MG63 (cell line): ENCODE measurements at regions not wholly inside any gene's neighbourhood (a gene's known extent, or its start where the extent isn't known, plus 50 kb on each side); places are given as distances from the start of the nearest gene placed in this dataset.
"Not testable (repeated sequence)": the region's sequence is repeated elsewhere in the genome, so short reads cannot be mapped to it uniquely, and the experiment has no call there.

Experiments used
- DNase-seq: peaks from one replicate; pipeline ENCODE4 v3.0.0-alpha.2; 2020
- H3K27me3 ChIP-seq: fragments of 250-450 bp; sonication (Bioruptor Pico); 2 replicates; pipeline ENCODE4 v1.5.1; 2020; ENCODE audit warnings: mild to moderate bottlenecking, moderate library complexity
- H3K36me3 ChIP-seq: fragments of 250-450 bp; sonication (Bioruptor Pico); 2 replicates; pipeline ENCODE4 v1.5.1; 2020; ENCODE audit warnings: mild to moderate bottlenecking, moderate library complexity
- H3K4me3 ChIP-seq: fragments of 250-450 bp; sonication (Bioruptor Pico); 2 replicates; pipeline ENCODE4 v1.5.1; 2020; ENCODE audit warnings: mild to moderate bottlenecking, moderate library complexity
- H3K9me3 ChIP-seq: fragments of 250-450 bp; sonication (Bioruptor Pico); 2 replicates; pipeline ENCODE4 v1.5.1; 2020; ENCODE audit warnings: mild to moderate bottlenecking, moderate library complexity

DNA sequence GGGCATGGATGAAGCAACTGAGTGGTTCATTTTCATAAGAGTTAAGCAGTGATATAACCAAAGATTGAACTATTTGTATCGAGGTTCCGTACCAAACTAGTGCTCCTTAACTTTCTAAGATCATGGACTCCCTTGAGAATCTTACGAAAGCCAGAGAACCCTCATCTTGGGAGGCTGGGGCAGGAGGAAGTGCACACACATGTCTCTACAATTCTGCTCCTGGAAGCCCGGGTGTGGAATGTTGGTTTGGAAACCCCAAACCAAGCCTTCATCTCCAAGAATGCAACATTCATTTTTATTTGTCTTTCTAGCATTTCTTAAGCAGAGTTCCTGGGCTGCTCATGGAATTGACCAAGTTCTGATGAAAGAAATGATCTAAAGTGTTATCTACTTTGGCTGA is 215.0 kb upstream of the PRNP start:
- Histone ChIP-seq H3K36me3 (no peaks in the 10 kb centered on the region), H3K9me3 (no peaks in the 10 kb centered on the region), H3K4me3 (no peak overlapping the region), H3K27me3 (no peaks in the 10 kb centered on the region)
- DNase-seq = no peak

DNA sequence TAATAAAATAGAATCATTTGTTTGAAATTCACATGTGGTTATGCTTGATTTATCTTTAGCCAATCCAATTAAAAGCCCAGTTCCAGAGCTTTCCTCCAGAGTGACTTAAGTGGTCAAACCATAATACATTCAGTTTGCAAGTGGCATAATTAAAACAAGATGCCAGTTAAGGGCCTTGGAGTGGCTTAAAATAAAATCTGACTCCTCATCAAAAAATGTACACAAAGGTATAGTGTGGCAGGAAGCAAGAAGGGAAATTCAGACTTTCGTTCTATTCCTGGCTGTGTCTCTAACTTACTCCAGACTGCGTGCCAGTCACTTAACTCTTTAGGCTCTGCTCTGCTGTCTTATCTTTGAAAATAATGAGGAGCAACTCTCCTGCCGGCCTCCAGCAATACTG is 215.9 kb upstream of the PRNP start:
- DNase-seq = peak; percentile 12
- Histone ChIP-seq H3K36me3 (no peaks in the 10 kb centered on the region), H3K9me3 (no peaks in the 10 kb centered on the region), H3K27me3 (no peaks in the 10 kb centered on the region), H3K4me3 (no peak overlapping the region)

GRCh38 chr20:4469910-4470309 is 216.3 kb upstream of the PRNP start:
- peak; percentile 3 for DNase-seq
- Histone ChIP-seq H3K27me3 (no peaks in the 10 kb centered on the region), H3K9me3 (no peaks in the 10 kb centered on the region), H3K36me3 (no peaks in the 10 kb centered on the region), H3K4me3 (no peak overlapping the region)

DNA sequence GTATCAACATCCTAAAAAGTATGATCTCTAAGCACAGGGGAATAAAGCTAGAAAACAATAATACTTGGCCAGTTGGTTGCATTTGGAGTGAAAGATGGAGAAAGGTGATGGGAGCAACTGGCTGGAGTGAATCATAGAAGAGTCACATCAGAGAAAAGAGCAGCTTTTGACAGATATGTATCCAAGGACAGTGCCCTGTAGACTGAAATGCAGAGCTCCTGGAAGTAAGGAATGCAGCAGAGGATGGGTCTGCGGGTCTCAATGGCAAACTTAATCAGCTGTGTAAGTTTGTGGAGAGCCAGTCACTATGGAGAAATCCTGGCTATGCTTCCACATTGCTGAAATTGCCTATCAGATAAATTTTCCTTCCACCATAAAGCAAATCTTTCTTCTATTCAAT is 218.1 kb upstream of the PRNP start:
- Histone ChIP-seq H3K9me3 (no peaks in the 10 kb centered on the region), H3K36me3 (no peaks in the 10 kb centered on the region)
- no peak for DNase-seq

DNA sequence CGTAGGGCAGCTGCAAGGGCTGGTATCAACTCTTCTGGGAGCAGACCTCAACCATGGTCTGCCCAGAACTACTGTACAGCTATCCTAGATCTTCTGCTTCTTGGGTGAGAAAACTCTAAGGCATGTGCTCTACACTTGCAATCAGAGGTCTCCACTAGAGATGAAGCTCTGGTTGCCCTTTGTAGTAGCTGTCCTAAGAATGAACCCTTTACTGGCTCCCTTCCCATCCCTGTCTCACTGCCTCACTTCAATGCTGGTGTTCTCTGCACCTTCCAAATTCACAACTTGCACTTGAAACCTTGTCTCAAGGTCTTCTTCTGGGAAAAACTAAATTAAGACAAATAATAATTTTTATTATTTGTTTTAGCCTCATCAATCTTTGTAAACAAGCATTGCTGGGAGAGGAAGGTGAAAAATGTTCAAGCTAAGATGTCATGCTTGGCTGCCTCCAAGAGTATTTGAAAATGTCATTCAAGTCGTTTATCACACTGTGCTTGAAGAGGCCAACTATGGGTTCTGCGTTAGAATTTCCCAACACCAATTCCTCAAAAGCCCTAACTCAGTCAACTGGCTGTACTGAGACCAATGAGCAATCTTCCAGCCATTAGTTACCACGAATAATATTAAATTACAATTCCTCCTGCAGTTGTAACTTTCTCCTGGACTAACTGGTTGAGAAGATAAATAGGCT is 216.9 kb upstream of the ADRA1D start:
- Histone ChIP-seq H3K4me3 (no peak overlapping the region), H3K9me3 (no peaks in the 10 kb centered on the region), H3K36me3 (no peaks in the 10 kb centered on the region), H3K27me3 (no peaks in the 10 kb centered on the region)
- no peak for DNase-seq

More for the DNA sequence above, 218.1 kb upstream of the PRNP start:
- H3K4me3 ChIP-seq = no peak overlapping the region
- H3K27me3 ChIP-seq = no peaks in the 10 kb centered on the region

GRCh38 chr20:4465212-4465611 is 216.1 kb upstream of the ADRA1D start:
- H3K9me3 ChIP-seq = no peaks in the 10 kb centered on the region

GRCh38 chr20:4462801-4463200 is 213.7 kb upstream of the ADRA1D start:
- not testable (repeated sequence) for H3K36me3 ChIP-seq, H3K27me3 ChIP-seq, H3K9me3 ChIP-seq, H3K4me3 ChIP-seq, DNase-seq

More at GRCh38 chr20:4465212-4465611, 216.1 kb upstream of the ADRA1D start:
- Histone ChIP-seq H3K4me3 (no peak overlapping the region), H3K27me3 (no peaks in the 10 kb centered on the region), H3K36me3 (no peaks in the 10 kb centered on the region)
- no peak for DNase-seq

GRCh38 chr20:4459081-4459480 is 210.0 kb upstream of the ADRA1D start:
- Histone ChIP-seq H3K27me3 (no peaks in the 10 kb centered on the region), H3K4me3 (no peak overlapping the region), H3K36me3 (no peaks in the 10 kb centered on the region), H3K9me3 (no peaks in the 10 kb centered on the region)
- no peak for DNase-seq

DNA sequence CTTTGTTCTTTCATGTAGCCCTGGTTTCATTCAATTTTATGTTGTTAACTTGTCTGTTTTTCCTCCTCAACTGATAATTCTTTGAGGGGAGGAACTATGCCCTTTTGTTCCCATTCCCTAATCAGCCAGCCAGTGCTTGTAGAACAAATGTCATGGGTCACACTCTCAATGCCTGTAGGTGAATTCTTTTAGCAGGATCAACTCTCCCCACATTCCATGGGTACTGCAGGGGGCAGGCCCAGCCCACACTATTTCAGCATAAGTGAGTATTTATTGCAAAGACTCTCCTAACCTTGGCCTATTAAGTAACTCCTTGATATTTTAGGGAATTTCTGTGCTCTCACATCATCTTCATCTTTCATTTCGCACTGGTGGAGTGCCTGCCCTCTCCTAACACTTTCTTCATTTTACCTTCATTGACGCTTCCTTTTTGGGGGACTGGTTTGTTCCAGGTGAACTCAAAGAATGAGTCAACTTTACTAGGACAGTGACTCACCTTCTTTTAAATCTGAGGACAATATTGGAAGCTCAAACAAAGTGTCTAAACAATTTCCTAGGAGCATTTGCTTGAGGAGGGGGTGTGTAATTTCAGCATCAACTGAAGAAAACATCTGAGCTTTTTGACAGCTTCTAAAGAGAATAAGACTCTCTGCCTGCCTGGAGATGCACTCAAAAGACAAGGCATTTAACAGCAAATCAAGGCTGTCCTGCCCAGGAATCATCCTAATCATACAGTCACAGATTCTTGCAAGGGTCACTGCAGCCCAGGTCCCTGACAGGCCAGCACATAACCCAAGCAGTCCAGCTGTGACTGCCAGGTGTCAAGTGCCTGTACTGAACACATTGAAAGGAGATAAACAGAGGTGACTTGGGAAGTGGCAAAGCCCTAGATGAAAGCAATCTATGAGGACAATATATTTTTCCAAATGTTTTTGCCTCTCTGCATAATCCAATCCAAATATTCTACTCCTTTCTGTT is 208.8 kb upstream of the ADRA1D start:
- H3K27me3 ChIP-seq = no peaks in the 10 kb centered on the region
- H3K9me3 ChIP-seq = no peaks in the 10 kb centered on the region
- DNase-seq = no peak
- no peaks in the 10 kb centered on the region for H3K36me3 ChIP-seq
- no peak overlapping the region for H3K4me3 ChIP-seq

- no peaks in the 10 kb centered on the region for H3K36me3 ChIP-seq
- H3K9me3 ChIP-seq = no peaks in the 10 kb centered on the region
- no peaks in the 10 kb centered on the region for H3K27me3 ChIP-seq
- no peak for DNase-seq
- H3K4me3 ChIP-seq = no peak overlapping the region
These were observed 206.9 kb upstream of the ADRA1D start for GRCh38 chr20:4455996-4456395.

- H3K27me3 ChIP-seq = no peaks in the 10 kb centered on the region
- H3K9me3 ChIP-seq = no peaks in the 10 kb centered on the region
- H3K4me3 ChIP-seq = no peak overlapping the region
- no peak for DNase-seq
- no peaks in the 10 kb centered on the region for H3K36me3 ChIP-seq
These were observed 206.2 kb upstream of the ADRA1D start for GRCh38 chr20:4455301-4455701.

GRCh38 chr20:4454111-4454510 is 205.0 kb upstream of the ADRA1D start:
- H3K9me3 ChIP-seq = no peaks in the 10 kb centered on the region
- no peaks in the 10 kb centered on the region for H3K27me3 ChIP-seq
- no peak overlapping the region for H3K4me3 ChIP-seq

DNA sequence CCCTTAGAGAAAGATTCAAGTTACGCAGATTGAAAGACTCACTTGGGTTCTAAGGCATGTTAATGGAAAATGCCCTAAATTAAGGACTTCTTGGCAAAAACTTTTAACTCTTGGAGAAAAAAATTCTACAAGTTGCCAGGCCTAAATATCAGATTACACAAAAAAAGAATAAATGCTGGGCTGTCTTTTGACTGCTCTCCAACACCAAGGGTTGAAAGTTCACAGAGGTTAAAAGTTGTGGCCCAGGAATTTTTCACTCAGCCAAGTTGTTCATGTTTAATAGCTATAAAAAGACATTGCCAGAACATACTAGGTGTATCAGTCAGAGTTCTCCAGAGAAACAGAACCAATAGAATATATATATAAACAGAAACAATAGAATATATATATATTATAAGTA is 204.3 kb upstream of the ADRA1D start:
- no peaks in the 10 kb centered on the region for H3K9me3 ChIP-seq
- H3K36me3 ChIP-seq = no peaks in the 10 kb centered on the region
- H3K4me3 ChIP-seq = no peak overlapping the region
- no peaks in the 10 kb centered on the region for H3K27me3 ChIP-seq
- DNase-seq = peak; percentile 23

More at GRCh38 chr20:4454111-4454510, 205.0 kb upstream of the ADRA1D start:
- no peak for DNase-seq
- no peaks in the 10 kb centered on the region for H3K36me3 ChIP-seq

- no peak for DNase-seq
These were observed 202.5 kb upstream of the ADRA1D start for GRCh38 chr20:4451487-4452081.

DNA sequence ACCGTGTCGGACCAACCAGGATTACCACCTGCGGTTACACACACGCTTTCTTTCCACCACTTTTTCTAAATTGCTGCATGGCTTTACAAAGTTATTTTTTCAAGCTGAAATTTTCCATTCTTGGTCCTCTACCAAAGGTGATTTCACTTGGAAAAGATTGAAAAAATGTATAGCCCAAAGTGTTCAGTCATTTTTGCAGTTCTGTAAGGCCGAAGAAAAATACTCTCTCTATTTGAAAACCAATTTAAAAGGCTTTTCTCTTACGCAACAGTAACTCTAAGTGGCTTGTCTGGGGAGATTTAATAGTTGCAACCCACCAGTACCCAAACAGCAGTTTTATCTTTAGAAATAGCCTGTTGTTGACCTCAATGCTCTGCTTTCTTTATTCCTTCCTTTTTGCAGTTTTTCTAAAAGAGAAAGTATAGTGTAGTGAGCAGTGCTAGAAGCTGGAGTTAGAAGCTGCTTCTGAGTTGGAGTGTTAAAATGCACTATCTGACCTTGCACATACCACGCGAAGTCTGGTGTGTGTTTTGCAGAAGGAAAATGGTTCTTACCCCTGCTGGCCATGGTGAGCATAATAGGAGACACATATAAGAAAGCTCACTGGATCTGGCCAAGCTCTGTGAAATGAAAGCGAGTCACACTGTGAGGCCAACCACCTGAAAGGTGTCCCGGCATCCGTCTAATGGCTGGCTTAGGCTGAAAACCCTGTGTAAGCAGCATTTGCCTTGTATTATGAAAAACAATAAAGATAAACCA is 201.0 kb upstream of the ADRA1D start:
- Histone ChIP-seq H3K9me3 (no peaks in the 10 kb centered on the region), H3K27me3 (no peaks in the 10 kb centered on the region), H3K36me3 (no peaks in the 10 kb centered on the region), H3K4me3 (no peak overlapping the region)
- no peak for DNase-seq

More at GRCh38 chr20:4451487-4452081, 202.5 kb upstream of the ADRA1D start:
- H3K9me3 ChIP-seq = no peaks in the 10 kb centered on the region
- H3K27me3 ChIP-seq = no peaks in the 10 kb centered on the region
- H3K36me3 ChIP-seq = no peaks in the 10 kb centered on the region
- no peak overlapping the region for H3K4me3 ChIP-seq

DNA sequence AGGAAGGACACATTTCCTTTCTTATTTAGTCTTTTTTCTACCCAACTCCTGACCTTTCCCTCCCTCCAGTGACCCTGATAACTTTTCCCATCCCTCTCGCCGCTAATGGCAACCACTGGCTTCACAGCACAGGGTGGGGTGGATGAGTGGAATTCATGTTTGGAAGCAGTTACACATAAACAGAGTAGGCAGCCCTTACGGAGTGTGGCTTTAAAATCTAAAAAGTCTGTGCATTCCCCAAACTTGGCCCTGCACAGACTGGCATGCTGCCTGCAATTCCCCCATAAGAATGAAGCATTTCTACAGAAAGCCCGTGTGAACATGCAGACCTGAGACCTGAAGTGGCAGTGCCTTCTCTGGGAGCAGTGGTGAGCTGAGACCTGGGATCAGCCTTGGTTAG is 196.7 kb upstream of the ADRA1D start:
- Histone ChIP-seq H3K4me3 (no peak overlapping the region), H3K9me3 (no peaks in the 10 kb centered on the region), H3K27me3 (no peaks in the 10 kb centered on the region), H3K36me3 (no peaks in the 10 kb centered on the region)
- DNase-seq = no peak

DNA sequence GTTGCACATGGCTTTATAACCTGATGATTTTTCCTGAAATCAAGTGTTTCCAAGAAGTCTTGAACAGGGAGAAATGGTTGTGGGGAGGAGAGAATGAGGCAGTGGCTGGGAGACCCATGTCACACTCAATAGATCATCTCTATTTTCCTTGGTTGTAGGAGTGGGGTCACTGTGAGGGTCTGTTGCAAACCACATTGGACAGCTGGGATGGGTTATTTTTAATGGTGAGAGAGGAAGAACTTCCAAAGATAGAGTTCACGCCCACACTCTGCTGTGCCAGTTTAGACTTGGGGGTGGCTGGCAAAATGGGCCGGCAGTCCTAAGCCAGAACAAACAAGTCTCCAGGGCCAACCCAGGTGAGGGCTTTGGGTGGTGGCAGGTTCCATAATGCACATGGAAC is 196.2 kb upstream of the ADRA1D start:
- no peaks in the 10 kb centered on the region for H3K27me3 ChIP-seq
- H3K9me3 ChIP-seq = no peaks in the 10 kb centered on the region
- H3K36me3 ChIP-seq = no peaks in the 10 kb centered on the region
- no peak overlapping the region for H3K4me3 ChIP-seq
- no peak for DNase-seq
